GM12878 (cell line): ENCODE measurements at regions not wholly inside any gene's neighbourhood (a gene's known extent, or its start where the extent isn't known, plus 50 kb on each side); places are given as distances from the start of the nearest gene placed in this dataset.

Experiments
- ATAC-seq: fragments of 200-7000 bp; cut with Tn5 transposase; 3 replicates; pipeline ENCODE4 v1.9.1; 2020; ENCODE audit warnings: mild to moderate bottlenecking, moderate library complexity
- BruUV-seq: library from RNA; stranded (reverse); fragments of 400-500 nt; replicated peaks from 2 replicates; lab custom pipeline; 2021; lab: Mats Ljungman, UMichigan
- CTCF ChIA-PET: fragments of 300-600 bp; sonication (Branson Sonifier 250); formaldehyde crosslinking; extraction: SDS; loops from one replicate; lab custom pipeline; 2021; ENCODE audit warnings: inconsistent platforms; lab: Yijun Ruan, JAX
- POLR2A ChIA-PET: fragments of 350-600 bp; formaldehyde crosslinking; extraction: SDS; loops from one replicate; lab custom pipeline; 2021; ENCODE audit warnings: inconsistent platforms; lab: Charles Lee
- RAD21 ChIA-PET: fragments of 300-600 bp; sonication (Branson Sonifier 250); formaldehyde crosslinking; loops from one replicate; lab custom pipeline; 2023; ENCODE audit warnings: antibody characterized with exemption; ENCODE audit not compliant: unreplicated experiment; lab: Charles Lee
- SMC1A ChIA-PET: fragments of 300-600 bp; sonication (Branson Sonifier 250); formaldehyde crosslinking; loops from one replicate; lab custom pipeline; 2023; ENCODE audit not compliant: unreplicated experiment, uncharacterized antibody; lab: Charles Lee
- DNase-seq: peaks from one replicate; pipeline ENCODE4 v3.0.0-alpha.2; 2011; ENCODE audit warnings: low read depth, low spot score
- FAIRE-seq: peaks from 3 replicates; lab custom pipeline; 2011; peaks lifted over from hg19 to GRCh38; lab: Jason Lieb, UNC
- H2AFZ ChIP-seq: 2 replicates; pipeline ENCODE4 v1.6.0; 2011; ENCODE audit warnings: low read depth, low read length, control low read depth; ENCODE audit not compliant: control insufficient read depth
- H3K27ac ChIP-seq: 2 replicates; pipeline ENCODE4 v1.5.1; 2011; ENCODE audit warnings: control low read depth; ENCODE audit not compliant: control insufficient read depth, insufficient read depth
- H3K27me3 ChIP-seq, 2 experiments: replicated peaks in 1 of 2; 2 replicates each; pipeline versions ENCODE4 v1.6.0 to v1.6.1; 2011; ENCODE audit warnings: low read length in 1 of 2; ENCODE audit not compliant: control insufficient read depth in 2 of 2, insufficient read depth in 2 of 2
- H3K36me3 ChIP-seq, 2 experiments: 2 replicates each; pipeline ENCODE4 v1.5.1; 2011; ENCODE audit warnings: low read length in 1 of 2; ENCODE audit not compliant: control insufficient read depth in 2 of 2, insufficient read depth in 2 of 2
- H3K4me1 ChIP-seq: 2 replicates; pipeline ENCODE4 v1.6.1; 2011; ENCODE audit warnings: mild to moderate bottlenecking, low read length, moderate library complexity, mixed read lengths; ENCODE audit not compliant: control insufficient read depth, insufficient read depth
- H3K4me2 ChIP-seq: 2 replicates; pipeline ENCODE4 v1.6.0; 2011; ENCODE audit warnings: control low read depth; ENCODE audit not compliant: control insufficient read depth, insufficient read depth
- H3K4me3 ChIP-seq: fragments of 200-600 bp; sonication (generic); 2 replicates; pipeline ENCODE4 v1.5.1; 2016
- H3K79me2 ChIP-seq: 2 replicates; pipeline ENCODE4 v1.6.0; 2011; ENCODE audit warnings: low read length; ENCODE audit not compliant: control insufficient read depth, insufficient read depth
- H3K9ac ChIP-seq: 2 replicates; pipeline ENCODE4 v1.8.0; 2011; ENCODE audit warnings: low read length, control low read depth, mixed read lengths; ENCODE audit not compliant: control insufficient read depth, insufficient read depth
- H3K9me3 ChIP-seq: replicated peaks from 3 replicates; pipeline ENCODE4 v1.5.1; 2011; ENCODE audit warnings: mild to moderate bottlenecking, low read length; ENCODE audit not compliant: control insufficient read depth, insufficient read depth
- H4K20me1 ChIP-seq: 2 replicates; pipeline ENCODE4 v1.6.0; 2011; ENCODE audit not compliant: control insufficient read depth, insufficient read depth
- ASH2L ChIP-seq: fragments of 300-600, 200-600 bp; sonication (generic); IDR thresholded peaks from 2 replicates; pipeline ENCODE4 v1.6.1; 2017; ENCODE audit warnings: low read depth, mild to moderate bottlenecking, borderline replicate concordance
- BHLHE40 ChIP-seq, 2 experiments: fragments of 450-650 bp in 1 of 2; IDR thresholded peaks; 2 replicates each; pipeline ENCODE4 v1.6.1; 2011 to 2017; ENCODE audit warnings: low read depth in 2 of 2, borderline replicate concordance in 1 of 2, improper control_type of control experiment in 1 of 2, low read length in 1 of 2, mild to moderate bottlenecking in 1 of 2
- HDAC6 ChIP-seq: fragments of 200-600 bp; sonication (generic); IDR thresholded peaks from one replicate; pipeline ENCODE4 v1.8.0; 2017; ENCODE audit warnings: antibody characterized with exemption; ENCODE audit not compliant: unreplicated experiment
- IRF4 ChIP-seq: IDR thresholded peaks from 2 replicates; pipeline ENCODE4 v1.6.1; 2011; ENCODE audit warnings: low read depth, low read length
- JUNB ChIP-seq: IDR thresholded peaks from 2 replicates; pipeline ENCODE4 v1.6.1; 2016; ENCODE audit warnings: antibody characterized with exemption, mild to moderate bottlenecking
- MYB ChIP-seq: fragments of 150-350 bp; IDR thresholded peaks from 2 replicates; pipeline ENCODE4 v1.6.1; 2014; ENCODE audit warnings: mild to moderate bottlenecking, low read depth, low read length, borderline replicate concordance
- POU2F2 ChIP-seq: IDR thresholded peaks from 3 replicates; pipeline ENCODE4 v1.6.1; 2011; ENCODE audit warnings: low read depth, mild to moderate bottlenecking, low read length, borderline replicate concordance
- SRF ChIP-seq, 2 experiments: IDR thresholded peaks; 2 replicates each; pipeline ENCODE4 v1.6.1; 2011; ENCODE audit warnings: low read depth in 2 of 2, low read length in 2 of 2, mild to moderate bottlenecking in 1 of 2, moderate library complexity in 1 of 2
- SUPT20H ChIP-seq: IDR thresholded peaks from 2 replicates; pipeline ENCODE4 v1.6.1; 2011; ENCODE audit warnings: low read depth, mild to moderate bottlenecking, low read length, moderate library complexity, borderline replicate concordance; ENCODE audit not compliant: control insufficient read depth
- SUZ12 ChIP-seq: fragments of 200-600 bp; sonication (generic); IDR thresholded peaks from one replicate; pipeline ENCODE4 v1.6.1; 2018; ENCODE audit warnings: antibody characterized with exemption, mild to moderate bottlenecking; ENCODE audit not compliant: unreplicated experiment
- TCF3 ChIP-seq: IDR thresholded peaks from 2 replicates; pipeline ENCODE4 v1.6.1; 2012; ENCODE audit warnings: low read depth, mild to moderate bottlenecking, low read length, borderline replicate concordance; ENCODE audit not compliant: insufficient read depth
- ZBED1 ChIP-seq: IDR thresholded peaks from 2 replicates; pipeline ENCODE4 v1.6.1; 2016; ENCODE audit warnings: borderline replicate concordance
- ZNF384 ChIP-seq: IDR thresholded peaks from 2 replicates; pipeline ENCODE4 v1.6.1; 2012; ENCODE audit warnings: low read depth, mild to moderate bottlenecking, low read length, improper control_type of control experiment, borderline replicate concordance
- WGBS: methylation state at CpG from one replicate; pipeline ENCODE4 v1.1.6; 2016; ENCODE audit warnings: low lambda C conversion rate; ENCODE audit not compliant: insufficient replicate concordance, insufficient coverage; ENCODE audit errors: missing lambda C conversion rate; 5-methylcytosine and 5-hydroxymethylcytosine counted together
- in situ Hi-C: fragments of 300-500 bp; cut with MboI; formaldehyde crosslinking; loops from 9 replicates; pipeline ENCODE4 v1.14.3; 2018; ENCODE audit warnings: mixed read lengths
- intact Hi-C: fragments of 100-400 bp; cut with micrococcal nuclease; formaldehyde crosslinking; loops from one replicate; pipeline ENCODE4 v1.14.2; 2022; ENCODE audit not compliant: unreplicated experiment

DNA sequence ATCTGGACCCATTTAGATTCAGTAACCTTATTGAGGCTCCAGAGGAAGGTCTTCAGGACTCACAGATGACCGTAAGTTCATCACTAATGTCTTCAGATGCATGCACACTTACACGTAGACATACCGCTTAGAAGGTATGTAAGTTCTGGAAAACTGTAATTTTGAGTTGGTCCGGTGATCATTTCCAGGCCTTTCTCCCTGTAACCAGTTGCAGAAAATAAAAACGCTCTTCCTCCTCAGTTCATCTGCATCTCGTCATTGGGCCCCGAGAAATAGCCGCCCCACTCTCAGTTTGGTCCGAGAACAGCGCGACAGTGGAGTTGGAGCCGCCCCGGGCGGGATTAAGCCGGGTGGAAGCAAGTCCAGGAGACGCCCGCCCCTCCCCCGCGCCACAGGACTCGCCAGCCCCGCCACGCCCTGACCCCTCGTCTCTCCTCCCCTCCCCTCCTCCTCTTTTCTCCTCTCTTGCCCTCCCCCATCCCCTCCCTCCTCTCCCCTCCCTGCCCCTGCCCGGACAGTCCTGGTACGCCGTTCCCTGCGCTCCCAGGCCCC is 83.7 kb downstream of the TNFAIP2 start:
- intact Hi-C loops, result no loop called here
- in situ Hi-C loops, result no loop called here
- Histone ChIP-seq H3K27me3 (no peaks in the 10 kb centered on the region), H3K9ac (no peak overlapping the region), H3K4me1 (no peaks in the 10 kb centered on the region), H3K36me3 (no peaks in the 10 kb centered on the region), H3K4me2 (no peak overlapping the region), H3K9me3 (peaks cover 3% of the 10 kb centered on the region; the same call in 1 of the 3 replicates), H2AFZ (no peak overlapping the region), H4K20me1 (no peaks in the 10 kb centered on the region), H3K4me3 (no peak overlapping the region), H3K27ac (no peak overlapping the region), H3K79me2 (no peaks in the 10 kb centered on the region)
- ATAC-seq, result no peak
- FAIRE-seq, result no peak
- DNase-seq, result no peak
- ChIA-PET CTCF (no interaction called here), POLR2A (no interaction called here), SMC1A (no interaction called here), RAD21 (no interaction called here)
- BruUV-seq, result no TSS peak
- WGBS, result 70% methylated on average over 15 of the region's 27 CpGs
- TF ChIP-seq HDAC6 (no peak), JUNB (no peak), POU2F2 (no peak), TCF3 (no peak), BHLHE40 (IDR thresholded peaks at IDR 0.05; ENCODE audit: borderline replicate concordance in 1 of 2, low read depth in 2 of 2, low read length in 1 of 2) (no peak), ASH2L (no peak), ZNF384 (no peak), IRF4 (no peak), SRF (IDR thresholded peaks at IDR 0.05; ENCODE audit: low read depth in 2 of 2, low read length in 2 of 2) (no peak), SUZ12 (no peak), ZBED1 (no peak), MYB (no peak), SUPT20H (no peak)
